Ecto neural progenitor cell (in vitro differentiated cells): ENCODE measurements at regions not wholly inside any gene's neighbourhood (a gene's known extent, or its start where the extent isn't known, plus 50 kb on each side); places are given as distances from the start of the nearest gene placed in this dataset.

Source experiments
- DNase-seq: peaks from one replicate; pipeline ENCODE4 v3.0.0-alpha.2; 2018; ENCODE audit warnings: low spot score

DNA sequence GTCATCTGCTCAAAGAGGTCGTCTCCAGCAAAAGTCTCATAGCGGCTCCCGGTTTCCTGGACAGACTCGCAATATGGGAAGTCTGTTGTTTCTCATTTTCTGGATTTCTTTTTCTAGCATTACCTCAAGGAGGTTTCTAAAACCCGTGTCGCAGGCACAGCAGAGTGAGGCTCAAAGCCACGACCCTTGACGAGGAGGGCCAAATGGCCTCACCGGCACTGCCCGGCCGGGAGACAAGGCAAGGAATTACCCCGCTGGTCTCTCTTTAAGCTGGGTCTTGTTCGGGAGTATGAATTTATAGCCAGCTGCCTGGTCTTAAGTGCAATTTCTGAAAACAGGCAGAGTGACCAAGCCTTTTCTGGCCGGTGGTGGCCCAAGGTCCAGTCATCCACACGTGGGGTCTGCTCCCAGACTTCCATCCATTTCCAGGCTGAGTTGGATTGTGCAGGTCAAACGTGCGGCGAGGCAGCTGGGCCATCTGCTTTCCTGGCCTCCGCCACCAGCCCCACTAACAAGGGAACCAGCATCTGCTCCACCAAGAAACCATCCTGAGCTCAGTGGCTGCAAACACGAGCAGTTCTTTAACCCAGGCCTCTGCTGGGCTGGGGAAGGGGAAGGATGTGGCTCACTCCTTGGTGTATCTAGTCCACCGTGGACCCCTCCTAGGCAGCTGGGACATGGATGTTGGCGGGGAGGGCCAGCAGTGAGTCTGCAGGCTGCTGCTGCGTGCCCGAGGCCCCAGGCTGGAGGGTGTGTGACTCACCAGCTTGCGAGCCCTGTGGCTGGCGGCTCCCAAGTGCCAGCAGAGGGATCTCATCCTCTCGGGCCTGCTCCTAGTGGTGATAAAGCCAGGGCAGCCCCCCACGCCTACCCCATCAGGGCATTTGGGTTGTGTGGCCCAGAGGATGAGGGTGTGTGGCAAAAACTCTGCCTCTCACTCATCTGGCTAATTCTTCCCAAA lies 55.6 kb upstream of the COL5A1 start:
- DNase-seq = peak; percentile 44

DNA sequence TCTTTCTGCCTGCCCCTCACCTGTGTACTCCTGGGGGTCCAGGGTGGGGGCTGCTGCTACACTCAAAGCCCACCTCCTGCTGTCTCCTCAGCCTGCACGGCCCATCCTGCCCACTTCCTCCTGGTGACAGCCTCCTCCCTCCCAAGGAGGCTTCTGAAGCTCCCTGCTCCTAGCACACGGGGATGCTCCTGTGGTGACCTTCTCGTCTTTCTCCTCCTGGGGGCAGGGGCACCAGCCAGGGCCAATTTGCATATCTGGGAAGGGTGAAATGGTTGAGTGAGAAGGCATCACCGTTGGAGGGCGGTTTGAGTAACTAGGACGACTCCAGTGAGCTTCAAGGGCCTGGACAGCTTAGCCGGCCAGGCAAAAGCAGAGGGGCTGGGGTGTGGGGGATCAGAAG lies 51.9 kb upstream of the COL5A1 start:
- no peak for DNase-seq

DNA sequence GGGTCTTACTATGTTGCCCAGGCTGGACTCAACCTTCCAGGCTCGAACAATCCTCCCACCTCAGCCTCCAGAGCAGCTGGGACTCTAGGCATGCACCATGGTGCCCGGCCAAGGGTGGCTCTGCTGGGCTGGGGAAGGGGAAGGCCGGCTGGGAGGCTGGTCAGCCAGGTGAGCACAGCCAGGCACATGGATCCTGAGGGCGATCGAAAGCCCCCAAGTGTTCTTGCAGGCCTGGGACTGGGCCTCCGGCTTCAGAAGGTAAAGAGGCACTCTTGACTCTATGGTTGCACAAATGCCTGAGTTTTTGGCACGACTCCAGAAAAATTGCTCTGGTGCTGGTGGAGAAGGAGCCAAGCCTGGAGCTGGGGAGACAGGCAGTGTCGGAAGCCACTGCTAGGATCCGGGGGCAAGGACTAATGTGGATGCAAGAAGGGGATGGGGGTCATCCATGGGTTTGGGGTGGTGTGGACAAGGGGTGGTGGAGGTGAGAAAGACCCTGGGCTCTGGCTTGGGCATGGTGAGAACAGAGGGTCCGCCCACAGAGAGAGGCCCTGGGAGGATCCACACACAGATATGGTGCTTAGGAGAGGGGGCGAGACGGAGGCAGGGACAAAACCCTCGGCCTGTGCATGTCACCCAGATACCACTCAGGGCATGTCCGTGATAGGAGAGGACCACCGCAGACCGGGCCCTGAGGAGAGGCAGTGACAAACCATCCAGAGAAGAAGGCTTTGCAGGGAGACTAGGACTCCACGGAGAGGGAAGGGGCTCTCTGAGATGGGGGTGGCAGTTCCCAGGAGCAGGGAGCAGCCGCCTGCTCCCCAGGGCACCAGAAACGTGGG lies 51.1 kb upstream of the COL5A1 start:
- no peak for DNase-seq

DNA sequence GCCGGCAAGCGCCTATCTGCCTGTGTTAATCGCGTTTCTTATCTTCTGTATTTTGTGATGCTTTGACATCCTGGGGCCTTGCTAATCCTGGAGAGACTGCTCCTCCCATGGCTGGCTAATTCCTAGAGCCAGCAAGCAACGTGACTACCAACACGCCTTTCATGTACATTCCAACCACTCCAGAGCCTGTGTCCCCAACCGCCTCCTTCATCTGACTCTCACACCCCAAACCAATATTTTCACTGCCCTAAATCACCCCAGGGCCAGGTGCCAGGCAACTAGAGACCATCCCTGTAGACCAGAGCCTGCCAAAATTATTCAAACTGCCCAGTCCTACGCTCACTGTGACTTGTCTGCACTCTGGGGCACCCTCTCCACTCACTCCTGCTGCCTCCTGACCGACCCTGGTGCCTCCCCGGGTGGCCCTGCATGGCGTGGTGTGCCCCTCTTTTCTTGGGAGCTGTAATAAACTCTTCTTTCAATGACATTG lies 50.5 kb upstream of the COL5A1 start:
- no peak for DNase-seq

DNA sequence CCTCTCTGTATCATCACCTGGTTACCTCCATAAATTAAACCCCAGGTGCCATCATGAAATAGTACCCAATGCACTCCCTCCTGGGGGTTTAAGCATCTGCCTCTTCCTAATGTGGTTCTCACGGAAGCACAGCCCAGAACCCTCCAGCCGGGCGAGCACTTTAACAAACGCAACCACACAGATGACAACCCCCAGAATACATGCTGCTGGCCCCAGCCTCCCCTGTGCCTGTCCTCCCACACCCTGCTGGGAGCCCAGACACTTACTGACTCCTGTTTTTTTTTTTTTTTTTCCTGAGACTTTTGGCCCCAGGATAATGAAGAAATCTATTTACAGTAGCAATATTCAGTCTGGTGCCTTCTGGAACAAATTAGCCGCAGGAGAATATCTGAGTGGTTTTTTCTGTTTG lies 50.0 kb upstream of the COL5A1 start:
- no peak for DNase-seq
